ENCODE measurements at regions not wholly inside any gene's neighbourhood (a gene's known extent, or its start where the extent isn't known, plus 50 kb on each side); places are given as distances from the start of the nearest gene placed in this dataset.

DNA sequence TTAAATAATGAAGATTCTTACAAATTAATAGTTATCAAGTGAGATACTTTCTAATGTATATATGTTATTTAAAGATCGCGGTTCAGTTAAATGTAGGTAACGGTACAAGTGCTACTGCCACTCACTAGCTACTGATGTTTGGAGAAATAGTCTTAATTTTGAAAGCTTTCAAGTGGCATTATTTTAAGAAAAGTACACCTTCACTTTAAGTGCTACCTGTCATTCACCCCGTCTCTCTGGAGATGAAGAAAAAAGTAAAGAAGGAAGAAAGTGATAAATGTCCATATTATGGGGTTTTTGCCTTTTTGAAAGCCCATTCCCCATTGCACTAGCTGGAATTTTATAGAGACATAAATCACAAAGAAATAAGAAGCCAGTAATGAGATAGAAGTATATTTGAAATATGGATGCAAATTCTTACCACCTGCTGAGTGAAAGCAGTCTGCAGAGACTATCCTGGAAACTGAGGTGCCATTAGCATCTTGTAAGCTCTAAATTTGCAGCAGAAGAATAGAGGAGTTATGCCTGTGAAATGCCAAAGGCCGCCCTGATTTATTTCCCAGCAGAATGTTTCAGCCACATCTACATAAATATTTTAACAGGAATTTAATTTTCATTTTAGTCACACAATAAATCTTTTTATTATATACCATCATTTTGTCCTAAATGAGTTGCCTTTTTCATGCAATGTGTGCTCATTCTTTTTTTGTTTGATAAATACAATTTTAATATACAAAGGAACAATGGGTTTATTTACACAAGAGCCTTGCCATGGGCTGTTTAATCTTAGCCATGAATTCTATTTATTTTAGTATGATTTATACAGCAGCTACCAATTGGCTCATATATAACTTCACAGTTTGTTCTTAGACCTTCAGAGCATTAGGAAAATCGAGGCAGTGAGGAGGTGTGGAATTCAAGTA, 489.9 kb upstream of the RAG2 start:
- no peak overlapping the region for H3K9ac ChIP-seq
- H3K79me2 ChIP-seq (ENCODE audit: insufficient read depth): no peaks in the 10 kb centered on the region
- no peak overlapping the region for H3K27ac ChIP-seq
- H3K4me1 ChIP-seq (ENCODE audit: insufficient read depth): no peaks in the 10 kb centered on the region
- no peak for DNase-seq
- H3K4me2 ChIP-seq (ENCODE audit: unreplicated experiment): no peak overlapping the region
- 37% methylated on average over 6 of the region's 6 CpGs for WGBS, 2 experiments (ENCODE audit: low coverage in 1 of 2, low lambda C conversion rate in 2 of 2, missing lambda C conversion rate in 2 of 2)
- in situ Hi-C loops (cut with MboI): no loop called here
- no peaks in the 10 kb centered on the region for H3F3A ChIP-seq (ENCODE audit: insufficient read depth)
- H2AFZ ChIP-seq: no peak overlapping the region
- TF ChIP-seq EZH2phosphoT487 (IDR thresholded peaks at IDR 0.05; ENCODE audit: insufficient read depth, low read depth) (no peak), EZH2 (IDR thresholded peaks at IDR 0.05; ENCODE audit: insufficient read depth, poor library complexity, severe bottlenecking) (no peak)
- no peaks in the 10 kb centered on the region for H3K36me3 ChIP-seq (ENCODE audit: low read depth)
- H3K27me3 ChIP-seq (replicated peaks; ENCODE audit: insufficient read depth): no peaks in the 10 kb centered on the region
- H4K20me1 ChIP-seq (ENCODE audit: insufficient read depth): no peaks in the 10 kb centered on the region
- no peak overlapping the region for H3K4me3 ChIP-seq
- no peaks in the 10 kb centered on the region for H3K9me3 ChIP-seq (ENCODE audit: low read depth)
- no peaks in the 10 kb centered on the region for H3K9me2 ChIP-seq (ENCODE audit: insufficient read depth)

DNA sequence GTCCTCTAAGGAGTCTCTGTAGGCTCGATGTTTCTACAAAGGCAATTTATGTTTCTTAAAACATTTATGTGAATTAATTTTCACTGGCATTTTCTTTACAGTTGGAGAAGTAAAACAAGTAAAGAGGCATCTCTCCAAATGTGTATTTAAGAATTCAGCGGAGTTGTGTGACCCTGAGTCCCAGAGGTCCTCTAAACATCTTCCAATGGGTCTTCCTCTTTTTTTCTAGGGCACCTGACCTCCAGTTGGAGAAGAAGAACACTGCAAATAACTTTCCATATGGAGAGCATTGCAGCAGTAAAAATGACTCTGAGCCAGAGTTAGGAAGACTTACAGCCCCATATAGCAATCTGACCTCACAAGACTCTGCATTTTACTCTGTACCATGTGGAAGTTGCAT, 480.5 kb upstream of the RAG2 start:
- no peaks in the 10 kb centered on the region for H3K9me2 ChIP-seq (ENCODE audit: insufficient read depth)
- in situ Hi-C loops (cut with MboI): no loop called here
- H4K20me1 ChIP-seq (ENCODE audit: insufficient read depth): no peaks in the 10 kb centered on the region
- no peaks in the 10 kb centered on the region for H3F3A ChIP-seq (ENCODE audit: insufficient read depth)
- TF ChIP-seq EZH2phosphoT487 (IDR thresholded peaks at IDR 0.05; ENCODE audit: insufficient read depth, low read depth) (no peak), EZH2 (IDR thresholded peaks at IDR 0.05; ENCODE audit: insufficient read depth, poor library complexity, severe bottlenecking) (no peak)
- H3K79me2 ChIP-seq (ENCODE audit: insufficient read depth): no peaks in the 10 kb centered on the region
- H3K9me3 ChIP-seq (ENCODE audit: low read depth): no peaks in the 10 kb centered on the region
- no peak overlapping the region for H3K9ac ChIP-seq
- no peak overlapping the region for H2AFZ ChIP-seq
- 8 to 16% methylated on average over 2 of the region's 2 CpGs for WGBS, 2 experiments (ENCODE audit: low coverage in 1 of 2, low lambda C conversion rate in 2 of 2, missing lambda C conversion rate in 2 of 2)
- no peak overlapping the region for H3K4me2 ChIP-seq (ENCODE audit: unreplicated experiment)
- no peak overlapping the region for H3K4me3 ChIP-seq
- no peaks in the 10 kb centered on the region for H3K36me3 ChIP-seq (ENCODE audit: low read depth)
- H3K27ac ChIP-seq: no peak overlapping the region
- no peak for DNase-seq
- no peaks in the 10 kb centered on the region for H3K27me3 ChIP-seq (replicated peaks; ENCODE audit: insufficient read depth)
- H3K4me1 ChIP-seq (ENCODE audit: insufficient read depth): no peaks in the 10 kb centered on the region

DNA sequence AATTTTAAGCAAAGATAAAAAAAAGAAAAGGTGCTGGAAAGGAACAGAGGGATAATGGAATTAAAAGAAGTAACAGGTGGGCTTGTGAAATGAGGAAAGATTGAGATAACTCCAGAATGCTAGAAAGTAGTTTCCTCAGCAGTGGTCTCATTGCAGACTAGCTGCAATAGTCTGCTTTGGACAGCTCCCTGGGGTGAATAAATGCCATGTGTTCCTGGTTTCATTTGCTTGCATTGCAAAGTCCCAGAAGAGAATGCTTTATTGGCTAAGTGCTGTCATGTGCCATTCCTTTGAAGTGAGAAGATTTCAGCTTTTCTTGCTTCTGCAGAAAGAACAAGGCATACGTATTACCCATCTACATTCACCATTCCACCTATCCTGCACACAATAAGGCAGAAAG, 478.8 kb upstream of the RAG2 start:
- H3F3A ChIP-seq (ENCODE audit: insufficient read depth): no peaks in the 10 kb centered on the region
- no peaks in the 10 kb centered on the region for H3K79me2 ChIP-seq (ENCODE audit: insufficient read depth)
- 0 to 2% methylated on average over 1 of the region's 1 CpG for WGBS, 2 experiments (ENCODE audit: low coverage in 1 of 2, low lambda C conversion rate in 2 of 2, missing lambda C conversion rate in 2 of 2)
- in situ Hi-C loops (cut with MboI): no loop called here
- no peaks in the 10 kb centered on the region for H4K20me1 ChIP-seq (ENCODE audit: insufficient read depth)
- no peak overlapping the region for H3K9ac ChIP-seq
- no peaks in the 10 kb centered on the region for H3K9me2 ChIP-seq (ENCODE audit: insufficient read depth)
- H3K4me2 ChIP-seq (ENCODE audit: unreplicated experiment): no peak overlapping the region
- no peaks in the 10 kb centered on the region for H3K9me3 ChIP-seq (ENCODE audit: low read depth)
- no peaks in the 10 kb centered on the region for H3K36me3 ChIP-seq (ENCODE audit: low read depth)
- no peaks in the 10 kb centered on the region for H3K4me1 ChIP-seq (ENCODE audit: insufficient read depth)
- DNase-seq: no peak
- no peak overlapping the region for H3K27ac ChIP-seq
- no peak overlapping the region for H2AFZ ChIP-seq
- no peak overlapping the region for H3K4me3 ChIP-seq
- no peak for TF ChIP-seq EZH2phosphoT487 (IDR thresholded peaks at IDR 0.05; ENCODE audit: insufficient read depth, low read depth)
- H3K27me3 ChIP-seq (replicated peaks; ENCODE audit: insufficient read depth): no peaks in the 10 kb centered on the region

DNA sequence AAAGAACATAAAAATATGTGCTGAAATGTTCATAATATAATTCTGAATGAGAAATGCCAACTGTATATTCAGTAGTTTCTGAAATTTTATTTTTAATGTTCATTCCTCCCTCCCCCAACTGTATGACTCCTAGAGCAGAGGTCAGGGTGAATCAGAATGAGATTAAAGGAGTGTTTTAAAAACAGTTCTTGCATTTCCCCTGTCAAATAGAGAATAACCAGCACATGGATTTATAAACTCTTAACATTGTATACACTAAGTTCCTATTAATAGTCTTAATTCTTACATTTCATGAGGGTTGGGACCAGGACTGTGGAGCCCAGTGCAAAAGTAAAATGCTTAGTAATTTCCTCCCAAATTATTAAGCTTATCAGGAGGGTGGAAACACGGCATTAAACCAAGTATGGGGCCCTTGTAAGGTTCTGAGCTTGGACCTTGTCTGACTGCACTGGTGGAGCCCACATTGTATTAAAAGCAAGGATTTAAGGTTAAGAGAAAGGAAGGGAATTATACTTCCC, 474.6 kb upstream of the RAG2 start:
- Histone ChIP-seq H3F3A (ENCODE audit: insufficient read depth) (no peaks in the 10 kb centered on the region), H3K36me3 (ENCODE audit: low read depth) (no peaks in the 10 kb centered on the region), H3K4me1 (ENCODE audit: insufficient read depth) (no peaks in the 10 kb centered on the region), H3K27me3 (replicated peaks; ENCODE audit: insufficient read depth) (no peaks in the 10 kb centered on the region), H3K9me3 (ENCODE audit: low read depth) (no peaks in the 10 kb centered on the region), H3K79me2 (ENCODE audit: insufficient read depth) (no peaks in the 10 kb centered on the region), H3K9me2 (ENCODE audit: insufficient read depth) (no peaks in the 10 kb centered on the region), H4K20me1 (ENCODE audit: insufficient read depth) (no peaks in the 10 kb centered on the region), H3K4me2 (ENCODE audit: unreplicated experiment) (no peak overlapping the region), H2AFZ (no peak overlapping the region), H3K9ac (no peak overlapping the region), H3K27ac (no peak overlapping the region), H3K4me3 (no peak overlapping the region)
- TF ChIP-seq EZH2phosphoT487 (IDR thresholded peaks at IDR 0.05; ENCODE audit: insufficient read depth, low read depth) (no peak), EZH2 (IDR thresholded peaks at IDR 0.05; ENCODE audit: insufficient read depth, poor library complexity, severe bottlenecking) (no peak)
- WGBS, 2 experiments (ENCODE audit: low coverage in 1 of 2, low lambda C conversion rate in 2 of 2, missing lambda C conversion rate in 2 of 2): 0% methylated on average over 1 of the region's 1 CpG
- no peak for DNase-seq
- in situ Hi-C loops (cut with MboI): no loop called here

All from GM23248 (cell line).